Motor neuron (in vitro differentiated cells): ENCODE measurements at regions not wholly inside any gene's neighbourhood (a gene's known extent, or its start where the extent isn't known, plus 50 kb on each side); places are given as distances from the start of the nearest gene placed in this dataset.
A peak's percentile ranks its signal among the peaks of the same experiment; 100 is the strongest.
"Not testable (repeated sequence)": the region's sequence is repeated elsewhere in the genome, so short reads cannot be mapped to it uniquely, and the experiment has no call there.

Experiments
- ATAC-seq, 8 experiments: fragments of 200-7000 bp; cut with Tn5 transposase; replicated peaks in 6 of 8; 2 replicates each; pipeline ENCODE4 v1.8.0; 2021; ENCODE audit warnings: mild to moderate bottlenecking in 8 of 8, moderate library complexity in 8 of 8
- H3K27ac ChIP-seq, 2 donors: fragments of 250-450 bp; sonication (Bioruptor Pico); 2 replicates each; pipeline ENCODE4 v1.9.0; 2021; ENCODE audit warnings: antibody characterized with exemption in 2 of 2, mild to moderate bottlenecking in 2 of 2, moderate library complexity in 1 of 2
- H3K4me1 ChIP-seq, 2 donors: fragments of 250-450 bp; sonication (Bioruptor Pico); replicated peaks in 1 of 2; 2 replicates each; pipeline ENCODE4 v1.6.1; 2021; ENCODE audit warnings: antibody characterized with exemption in 2 of 2, mild to moderate bottlenecking in 2 of 2, moderate library complexity in 1 of 2
- H3K4me3 ChIP-seq, 5 donors: fragments of 250-450 bp; sonication (Bioruptor Pico); 2 replicates each; pipeline ENCODE4 v1.9.0; 2021; ENCODE audit warnings: antibody characterized with exemption in 5 of 5, mild to moderate bottlenecking in 5 of 5, moderate library complexity in 4 of 5
- WGBS, 10 experiments: fragments of 450-650 bp; shearing (Covaris generic); methylation state at CpG; one replicate each; pipeline ENCODE4 v1.0.0; 2022; 5-methylcytosine and 5-hydroxymethylcytosine counted together
- in situ Hi-C, 9 experiments: fragments of 400-800 bp; cut with MboI; loops; one replicate each; pipeline ENCODE4 v1.15.0; 2021; ENCODE audit warnings: low sequenced_read_pairs in 9 of 9, low pct_unique_long_range_greater_than_20kb in 2 of 9; ENCODE audit not compliant: unreplicated experiment in 9 of 9

DNA sequence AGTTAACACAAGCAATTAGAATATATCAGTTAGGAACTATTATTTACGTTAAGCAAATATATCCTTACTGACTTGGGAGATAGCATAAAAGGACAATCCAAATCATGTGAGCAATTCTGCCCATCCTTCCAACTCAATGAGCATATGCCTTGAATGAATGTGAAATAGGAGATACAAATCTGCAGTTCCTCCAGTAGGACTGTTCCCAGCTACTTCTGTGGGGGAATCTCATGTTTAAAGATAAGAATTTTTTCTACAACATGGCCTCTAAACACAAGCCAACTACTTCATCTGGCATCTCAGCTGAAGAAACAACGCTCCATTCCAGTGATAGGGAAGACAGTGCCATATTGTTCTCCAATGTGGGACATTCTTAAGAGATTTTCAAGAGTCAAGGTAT is 110.7 kb upstream of the NIPBL start:
- in situ Hi-C loops = no loop called here
- no peak for ATAC-seq
- Histone ChIP-seq H3K27ac (no peak overlapping the region), H3K4me3 (no peak overlapping the region), H3K4me1 (no peaks in the 10 kb centered on the region)
- WGBS, 10 experiments = 19 to 100% (median 72%) methylated on average over 1 to 2 of the region's 2 CpGs; no CpG with 5 or more reads in 3 of the 10 experiments

DNA sequence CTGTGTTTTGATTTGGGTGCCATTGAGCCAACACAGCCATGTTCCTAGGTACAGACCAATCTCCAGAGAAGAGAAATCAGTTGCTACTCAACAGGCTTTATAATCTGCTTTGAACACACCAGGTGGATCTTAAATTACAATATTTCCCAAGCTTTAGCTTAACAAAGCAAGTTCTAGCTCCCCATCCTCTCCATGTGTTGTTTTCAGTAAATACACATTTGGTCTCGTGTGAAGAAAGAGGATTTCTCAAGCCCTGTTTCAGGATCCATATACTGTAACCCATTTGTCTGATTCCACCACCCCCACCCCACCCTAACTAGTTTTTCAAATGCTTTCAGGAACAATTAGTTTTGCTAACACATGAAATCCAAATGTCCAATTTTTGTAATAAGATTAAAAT is 109.6 kb upstream of the NIPBL start:
- H3K4me1 ChIP-seq = no peaks in the 10 kb centered on the region
- H3K27ac ChIP-seq = no peak overlapping the region
- ATAC-seq = no peak
- WGBS, 10 experiments = 0 to 60% (median 24%) methylated on average over 1 of the region's 1 CpG; no CpG with 5 or more reads in 4 of the 10 experiments
- H3K4me3 ChIP-seq = no peak overlapping the region
- in situ Hi-C loops = no loop called here

- in situ Hi-C loops = no loop called here
- Histone ChIP-seq H3K27ac (no peak overlapping the region), H3K4me1 (peaks cover 4% of the 10 kb centered on the region in 2 donors), H3K4me3 (no peak overlapping the region)
- ATAC-seq = no peak
- WGBS, 10 experiments = 14 to 93% (median 82%) methylated on average over 1 to 2 of the region's 2 CpGs; no CpG with 5 or more reads in 5 of the 10 experiments
These were observed 108.1 kb upstream of the NIPBL start for GRCh38 chr5:36768450-36768849.

DNA sequence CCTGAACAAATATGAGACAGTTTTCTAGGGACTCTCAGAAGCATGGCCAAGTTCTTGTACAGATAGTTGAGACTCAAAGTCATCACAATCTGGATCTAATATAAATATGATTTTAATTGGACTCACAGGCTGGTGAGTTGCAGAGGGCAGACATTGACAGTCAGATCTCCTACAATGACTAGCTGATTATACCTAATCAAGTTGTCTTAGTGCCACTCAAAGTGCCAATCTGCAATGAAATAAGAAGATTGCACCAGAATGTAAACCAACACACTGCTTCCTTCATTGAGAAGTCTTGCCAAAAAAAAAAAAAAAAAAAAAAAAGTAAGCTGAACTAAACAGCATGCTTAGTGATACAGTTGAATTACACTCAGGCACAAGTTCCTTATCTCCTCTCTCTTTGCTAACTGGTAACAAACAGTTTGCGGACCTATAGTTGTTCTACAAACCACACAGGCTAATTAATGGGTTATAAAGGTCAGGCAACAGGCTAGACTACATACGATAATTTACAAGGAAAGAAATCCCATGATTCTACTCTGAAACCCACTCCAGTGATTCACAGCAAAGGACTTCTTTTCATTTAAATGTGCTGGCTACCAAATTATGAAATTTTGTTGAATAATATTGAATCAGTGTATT is 107.3 kb upstream of the NIPBL start:
- Histone ChIP-seq H3K4me1 (peaks cover 4% of the 10 kb centered on the region in 2 donors), H3K27ac (no peak overlapping the region), H3K4me3 (no peak overlapping the region)
- WGBS, 10 experiments = 37 to 96% (median 89%) methylated on average over 1 to 2 of the region's 2 CpGs; no CpG with 5 or more reads in 1 of the 10 experiments
- in situ Hi-C loops = no loop called here
- ATAC-seq = no peak

DNA sequence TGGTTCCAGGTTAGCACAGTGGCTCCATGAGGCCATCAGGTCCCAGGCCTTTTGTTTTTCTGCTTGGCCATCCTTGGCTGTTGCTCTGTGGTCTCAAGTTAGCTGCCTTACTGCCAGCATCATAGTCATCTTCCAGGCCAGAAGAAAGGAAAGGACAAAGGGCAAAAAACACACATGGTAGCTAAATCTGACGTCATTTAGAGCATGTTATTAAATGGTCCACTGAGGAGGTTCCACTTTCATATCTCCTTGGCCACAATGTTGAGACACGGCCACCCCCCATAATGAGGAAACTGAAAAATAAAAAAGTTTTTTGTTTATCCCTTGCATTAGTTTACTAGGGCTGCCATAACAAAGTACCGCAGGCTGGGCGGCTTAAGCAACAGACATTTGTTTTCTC is 106.4 kb upstream of the NIPBL start:
- peaks cover 4% of the 10 kb centered on the region in 2 donors for H3K4me1 ChIP-seq
- in situ Hi-C loops = no loop called here
- no peak overlapping the region for H3K4me3 ChIP-seq
- H3K27ac ChIP-seq = no peak overlapping the region
- WGBS, 10 experiments = 19 to 96% (median 75%) methylated on average over 1 to 4 of the region's 4 CpGs; no CpG with 5 or more reads in 1 of the 10 experiments
- no peak for ATAC-seq

- H3K27ac ChIP-seq = no peak overlapping the region
- in situ Hi-C loops = no loop called here
- peak in 2 of 8 experiments; percentile 44 to 49 for ATAC-seq
- H3K4me1 ChIP-seq = peaks cover 4% of the 10 kb centered on the region in 2 donors
- WGBS, 10 experiments = 0 to 100% (median 60%) methylated on average over 1 to 3 of the region's 3 CpGs; no CpG with 5 or more reads in 1 of the 10 experiments
- H3K4me3 ChIP-seq = no peak overlapping the region
These were observed 104.1 kb upstream of the NIPBL start for GRCh38 chr5:36772276-36773140.

DNA sequence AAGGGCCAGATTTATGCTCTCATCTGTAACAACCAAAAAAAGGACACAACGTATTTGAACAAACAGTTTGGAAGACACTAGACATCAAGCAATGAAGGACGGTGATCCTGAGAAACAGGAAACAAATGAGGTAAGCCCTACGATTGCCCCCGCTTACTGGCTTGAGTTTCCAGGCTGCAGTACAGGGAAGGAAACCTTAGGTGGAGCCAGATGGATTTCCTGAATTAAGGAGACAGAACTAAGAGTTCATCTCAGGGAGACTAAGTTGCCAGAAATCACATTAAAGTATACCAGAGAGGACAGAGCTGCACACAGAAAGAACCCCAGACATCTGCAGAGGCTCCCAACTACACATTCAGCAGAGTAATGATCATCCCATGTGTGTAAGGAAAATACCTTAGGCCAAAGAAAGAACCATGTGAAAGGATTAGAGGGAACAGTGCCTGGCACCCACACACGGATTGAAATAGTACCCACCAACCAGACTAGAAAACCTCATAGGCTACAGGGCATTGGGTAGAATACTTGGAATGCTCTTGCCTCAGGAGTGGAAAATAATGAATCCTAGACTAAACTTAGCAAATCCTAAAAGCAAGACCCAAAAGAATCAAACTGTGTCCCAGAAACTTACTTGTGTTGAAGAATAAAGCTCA is 99.3 kb upstream of the NIPBL start:
- ATAC-seq = peak in 4 of 8 experiments; percentile 57 to 96 (median 88)
- H3K27ac ChIP-seq = no peak overlapping the region
- in situ Hi-C loops = no loop called here
- no peak overlapping the region for H3K4me3 ChIP-seq
- 31 to 100% (median 51%) methylated on average over 1 to 5 of the region's 5 CpGs; no CpG with 5 or more reads in 2 of the 10 experiments for WGBS, 10 experiments
- peaks cover 3 to 4% of the 10 kb centered on the region in 2 donors for H3K4me1 ChIP-seq

- no peak overlapping the region for H3K4me3 ChIP-seq
- H3K27ac ChIP-seq = no peak overlapping the region
- ATAC-seq = no peak
- in situ Hi-C loops = no loop called here
- H3K4me1 ChIP-seq = no peaks in the 10 kb centered on the region
These were observed 98.2 kb upstream of the NIPBL start for GRCh38 chr5:36778336-36778735.

GRCh38 chr5:36782612-36783011 is 94.0 kb upstream of the NIPBL start:
- WGBS, 10 experiments = no CpG with 5 or more reads among the region's 26 CpGs
- H3K4me1 ChIP-seq, ATAC-seq, in situ Hi-C loops, H3K4me3 ChIP-seq, H3K27ac ChIP-seq: not testable (repeated sequence)

GRCh38 chr5:36786448-36787012 is 90.0 kb upstream of the NIPBL start:
- H3K4me1 ChIP-seq = no peaks in the 10 kb centered on the region
- in situ Hi-C loops = no loop called here
- no peak overlapping the region for H3K27ac ChIP-seq
- H3K4me3 ChIP-seq = no peak overlapping the region
- no peak for ATAC-seq
- WGBS, 10 experiments = 60 to 100% (median 90%) methylated on average over 1 of the region's 1 CpG; no CpG with 5 or more reads in 4 of the 10 experiments

DNA sequence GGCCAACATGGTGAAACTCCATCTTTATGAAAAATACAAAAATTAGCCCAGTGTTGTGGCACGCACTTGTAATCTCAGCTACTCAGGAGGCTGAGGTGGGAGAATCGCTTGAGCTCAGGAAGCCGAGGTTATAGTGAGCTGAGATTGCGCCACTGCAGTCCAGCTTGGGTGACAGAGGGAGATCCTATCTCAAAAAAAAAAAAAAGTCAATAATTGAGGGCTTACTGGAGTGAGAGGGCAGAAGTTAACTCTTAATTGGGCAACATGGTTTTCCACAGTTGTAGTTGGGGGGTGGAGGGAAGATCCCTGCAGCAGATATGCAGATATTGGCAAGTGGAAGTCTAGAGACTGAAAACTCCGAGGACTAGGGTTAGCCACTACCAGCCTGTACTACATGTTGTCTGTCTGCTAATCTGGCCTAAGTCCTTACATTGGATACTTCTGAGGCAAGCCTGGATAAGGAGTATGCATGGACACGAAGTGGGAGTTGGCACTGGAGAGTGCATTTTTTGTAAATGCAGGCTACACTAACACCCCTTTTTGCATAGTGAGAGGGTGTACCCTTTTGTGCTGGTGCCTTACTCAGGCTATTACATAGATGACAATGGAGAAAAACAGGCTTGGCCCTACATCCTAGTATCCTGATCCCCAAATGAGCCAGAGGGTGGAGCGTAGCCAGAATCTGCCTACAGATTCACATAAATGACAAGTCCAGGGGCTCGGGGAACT is 89.0 kb upstream of the NIPBL start:
- WGBS, 10 experiments = 6 to 93% (median 80%) methylated on average over 2 to 8 of the region's 8 CpGs; no CpG with 5 or more reads in 1 of the 10 experiments

GRCh38 chr5:36790847-36791246 is 85.7 kb upstream of the NIPBL start:
- Histone ChIP-seq H3K27ac (no peak overlapping the region), H3K4me1 (no peaks in the 10 kb centered on the region), H3K4me3 (no peak overlapping the region)
- WGBS, 10 experiments = 27 to 100% (median 83%) methylated on average over 1 of the region's 1 CpG; no CpG with 5 or more reads in 1 of the 10 experiments
- ATAC-seq = no peak
- in situ Hi-C loops = no loop called here

More for the DNA sequence above, 89.0 kb upstream of the NIPBL start:
- no peaks in the 10 kb centered on the region for H3K4me1 ChIP-seq
- in situ Hi-C loops = no loop called here
- H3K4me3 ChIP-seq = no peak overlapping the region
- no peak overlapping the region for H3K27ac ChIP-seq
- ATAC-seq = peak in 3 of 8 experiments; percentile 83 to 98 (median 98)
